HG03460 (cell line): ENCODE measurements at regions not wholly inside any gene's neighbourhood (a gene's known extent, or its start where the extent isn't known, plus 50 kb on each side); places are given as distances from the start of the nearest gene placed in this dataset.

Experiments used
- ATAC-seq: cut with Tn5 transposase; IDR thresholded peaks from one replicate; pipeline ENCODE4 v1.9.1; 2021; ENCODE audit not compliant: unreplicated experiment

- no peak for ATAC-seq
These were observed 278.5 kb downstream of the BMP7 start for GRCh38 chr20:56987986-56988385.

GRCh38 chr20:56988446-56988845, 278.0 kb downstream of the BMP7 start:
- ATAC-seq, result no peak

GRCh38 chr20:56989516-56989915, 276.9 kb downstream of the BMP7 start:
- ATAC-seq, result no peak

GRCh38 chr20:56993020-56993559, 273.4 kb downstream of the BMP7 start:
- no peak for ATAC-seq

GRCh38 chr20:56994006-56994405, 272.4 kb downstream of the BMP7 start:
- no peak for ATAC-seq

GRCh38 chr20:56995149-56995548, 271.3 kb downstream of the BMP7 start:
- no peak for ATAC-seq

- no peak for ATAC-seq
These were observed 270.8 kb downstream of the BMP7 start for GRCh38 chr20:56995635-56996075.

GRCh38 chr20:56996533-56996932, 269.9 kb downstream of the BMP7 start:
- ATAC-seq, result no peak

GRCh38 chr20:56998438-56998837, 268.0 kb downstream of the BMP7 start:
- no peak for ATAC-seq

- ATAC-seq, result no peak
These were observed 265.9 kb downstream of the BMP7 start for GRCh38 chr20:57000441-57000968.

- no peak for ATAC-seq
These were observed 265.2 kb downstream of the BMP7 start for GRCh38 chr20:57001126-57001767.

- ATAC-seq, result no peak
These were observed 264.3 kb downstream of the BMP7 start for GRCh38 chr20:57002066-57002570.

GRCh38 chr20:57003012-57003411, 263.4 kb downstream of the BMP7 start:
- no peak for ATAC-seq

GRCh38 chr20:57004416-57004815, 262.0 kb downstream of the BMP7 start:
- ATAC-seq, result no peak

GRCh38 chr20:57004951-57005933, 261.2 kb downstream of the BMP7 start:
- no peak for ATAC-seq

GRCh38 chr20:57006411-57007170, 259.9 kb downstream of the BMP7 start:
- ATAC-seq, result no peak

GRCh38 chr20:57007171-57007540, 259.3 kb downstream of the BMP7 start:
- no peak for ATAC-seq

GRCh38 chr20:57008217-57008616, 258.2 kb downstream of the BMP7 start:
- ATAC-seq, result no peak

GRCh38 chr20:57009355-57009754, 257.1 kb downstream of the BMP7 start:
- no peak for ATAC-seq

- no peak for ATAC-seq
These were observed 256.7 kb downstream of the BMP7 start for GRCh38 chr20:57009775-57010174.

- no peak for ATAC-seq
These were observed 253.8 kb downstream of the BMP7 start for GRCh38 chr20:57012691-57013090.
